ENCODE measurements at regions not wholly inside any gene's neighbourhood (a gene's known extent, or its start where the extent isn't known, plus 50 kb on each side); places are given as distances from the start of the nearest gene placed in this dataset.

GRCh38 chr7:382043-382400, 92.1 kb downstream of the FOXL3 start:
- no peak for DNase-seq (ENCODE audit: low read depth, low spot score)

- DNase-seq (ENCODE audit: low read depth, low spot score), result no peak
Observed at GRCh38 chr7:386385-386784, 96.4 kb downstream of the FOXL3 start.

- no peak for DNase-seq (ENCODE audit: low read depth, low spot score)
Observed at GRCh38 chr7:387132-388022, 97.4 kb downstream of the FOXL3 start.

GRCh38 chr7:388023-388960, 98.3 kb downstream of the FOXL3 start:
- no peak for DNase-seq (ENCODE audit: low read depth, low spot score)

- no peak for DNase-seq (ENCODE audit: low read depth, low spot score)
Observed at GRCh38 chr7:388961-389701, 99.2 kb downstream of the FOXL3 start.

GRCh38 chr7:389911-390601, 100.1 kb downstream of the FOXL3 start:
- no peak for DNase-seq (ENCODE audit: low read depth, low spot score)

- DNase-seq (ENCODE audit: low read depth, low spot score), result no peak
Observed at GRCh38 chr7:390761-391410, 100.9 kb downstream of the FOXL3 start.

GRCh38 chr7:391411-391951, 101.5 kb downstream of the FOXL3 start:
- DNase-seq (ENCODE audit: low read depth, low spot score), result peak; percentile 63

GRCh38 chr7:391961-392524, 102.1 kb downstream of the FOXL3 start:
- no peak for DNase-seq (ENCODE audit: low read depth, low spot score)

- no peak for DNase-seq (ENCODE audit: low read depth, low spot score)
Observed at GRCh38 chr7:392822-393221, 102.9 kb downstream of the FOXL3 start.

- DNase-seq (ENCODE audit: low read depth, low spot score), result no peak
Observed at GRCh38 chr7:395643-396042, 105.7 kb downstream of the FOXL3 start.

GRCh38 chr7:398888-399287, 108.9 kb downstream of the FOXL3 start:
- DNase-seq (ENCODE audit: low read depth, low spot score), result no peak

GRCh38 chr7:400901-401485, 111.0 kb downstream of the FOXL3 start:
- no peak for DNase-seq (ENCODE audit: low read depth, low spot score)

GRCh38 chr7:401495-401894, 111.5 kb downstream of the FOXL3 start:
- no peak for DNase-seq (ENCODE audit: low read depth, low spot score)

- DNase-seq (ENCODE audit: low read depth, low spot score), result no peak
Observed at GRCh38 chr7:404812-405488, 114.7 kb downstream of the PDGFA start.

- peak; percentile 91 for DNase-seq (ENCODE audit: low read depth, low spot score)
Observed at GRCh38 chr7:405489-406211, 114.0 kb downstream of the PDGFA start.

GRCh38 chr7:407721-408539, 111.7 kb downstream of the PDGFA start:
- DNase-seq (ENCODE audit: low read depth, low spot score), result no peak

All from ELF-1 (cell line).